AG20443 (cell line): ENCODE measurements at regions not wholly inside any gene's neighbourhood (a gene's known extent, or its start where the extent isn't known, plus 50 kb on each side); places are given as distances from the start of the nearest gene placed in this dataset.
"Not testable (repeated sequence)": the region's sequence is repeated elsewhere in the genome, so short reads cannot be mapped to it uniquely, and the experiment has no call there.

ENCODE experiments used
- DNase-seq: peaks from one replicate; pipeline ENCODE4 v3.0.0; 2012; ENCODE audit warnings: low spot score, mixed read lengths

- not testable (repeated sequence) for DNase-seq
Observed at GRCh38 chr5:174917435-174917834, 193.1 kb downstream of the MSX2 start.

- DNase-seq = not testable (repeated sequence)
Observed at GRCh38 chr5:174916924-174917323, 192.5 kb downstream of the MSX2 start.

- no peak for DNase-seq
Observed at GRCh38 chr5:174916227-174916626, 191.8 kb downstream of the MSX2 start.

- no peak for DNase-seq
Observed at GRCh38 chr5:174911118-174911517, 186.7 kb downstream of the MSX2 start.

- peak; percentile 83 for DNase-seq
Observed at GRCh38 chr5:174910245-174910737, 185.9 kb downstream of the MSX2 start.

GRCh38 chr5:174903172-174903732 is 178.9 kb downstream of the MSX2 start:
- no peak for DNase-seq

- no peak for DNase-seq
Observed at GRCh38 chr5:174901336-174901735, 177.0 kb downstream of the MSX2 start.

GRCh38 chr5:174900240-174900865 is 176.0 kb downstream of the MSX2 start:
- no peak for DNase-seq

GRCh38 chr5:174897281-174897950 is 173.0 kb downstream of the MSX2 start:
- DNase-seq = no peak

- DNase-seq = no peak
Observed at GRCh38 chr5:174895360-174895759, 171.0 kb downstream of the MSX2 start.

GRCh38 chr5:174892742-174893141 is 168.4 kb downstream of the MSX2 start:
- no peak for DNase-seq

- DNase-seq = not testable (repeated sequence)
Observed at GRCh38 chr5:174880412-174881200, 156.2 kb downstream of the MSX2 start.

- no peak for DNase-seq
Observed at GRCh38 chr5:174877987-174878386, 153.6 kb downstream of the MSX2 start.

GRCh38 chr5:174872271-174872670 is 147.9 kb downstream of the MSX2 start:
- DNase-seq = no peak

GRCh38 chr5:174852143-174852542 is 127.8 kb downstream of the MSX2 start:
- DNase-seq = no peak

GRCh38 chr5:174850565-174851169 is 126.3 kb downstream of the MSX2 start:
- no peak for DNase-seq

- DNase-seq = no peak
Observed at GRCh38 chr5:174849426-174849825, 125.0 kb downstream of the MSX2 start.

GRCh38 chr5:174844971-174845370 is 120.6 kb downstream of the MSX2 start:
- DNase-seq = no peak

GRCh38 chr5:174843263-174844250 is 119.2 kb downstream of the MSX2 start:
- DNase-seq = no peak

- no peak for DNase-seq
Observed at GRCh38 chr5:174840435-174840834, 116.1 kb downstream of the MSX2 start.

- no peak for DNase-seq
Observed at GRCh38 chr5:174839196-174839595, 114.8 kb downstream of the MSX2 start.
